GM10266 (cell line): ENCODE measurements at regions not wholly inside any gene's neighbourhood (a gene's known extent, or its start where the extent isn't known, plus 50 kb on each side); places are given as distances from the start of the nearest gene placed in this dataset.
A peak's percentile ranks its signal among the peaks of the same experiment; 100 is the strongest.
"Not testable (repeated sequence)": the region's sequence is repeated elsewhere in the genome, so short reads cannot be mapped to it uniquely, and the experiment has no call there.

Experiments used
- DNase-seq: peaks from one replicate; pipeline ENCODE4 v3.0.0; 2012; ENCODE audit errors: extremely low spot score
- TF ChIP-seq, protein P1 (sequence below): IDR thresholded peaks from 2 replicates; pipeline ENCODE4 v1.5.1; 2012; ENCODE audit warnings: mild to moderate bottlenecking, low read depth; ENCODE audit not compliant: control insufficient read depth, insufficient read depth; ENCODE audit errors: missing control alignments

- DNase-seq, result no peak
- TF ChIP-seq, protein P1, sequence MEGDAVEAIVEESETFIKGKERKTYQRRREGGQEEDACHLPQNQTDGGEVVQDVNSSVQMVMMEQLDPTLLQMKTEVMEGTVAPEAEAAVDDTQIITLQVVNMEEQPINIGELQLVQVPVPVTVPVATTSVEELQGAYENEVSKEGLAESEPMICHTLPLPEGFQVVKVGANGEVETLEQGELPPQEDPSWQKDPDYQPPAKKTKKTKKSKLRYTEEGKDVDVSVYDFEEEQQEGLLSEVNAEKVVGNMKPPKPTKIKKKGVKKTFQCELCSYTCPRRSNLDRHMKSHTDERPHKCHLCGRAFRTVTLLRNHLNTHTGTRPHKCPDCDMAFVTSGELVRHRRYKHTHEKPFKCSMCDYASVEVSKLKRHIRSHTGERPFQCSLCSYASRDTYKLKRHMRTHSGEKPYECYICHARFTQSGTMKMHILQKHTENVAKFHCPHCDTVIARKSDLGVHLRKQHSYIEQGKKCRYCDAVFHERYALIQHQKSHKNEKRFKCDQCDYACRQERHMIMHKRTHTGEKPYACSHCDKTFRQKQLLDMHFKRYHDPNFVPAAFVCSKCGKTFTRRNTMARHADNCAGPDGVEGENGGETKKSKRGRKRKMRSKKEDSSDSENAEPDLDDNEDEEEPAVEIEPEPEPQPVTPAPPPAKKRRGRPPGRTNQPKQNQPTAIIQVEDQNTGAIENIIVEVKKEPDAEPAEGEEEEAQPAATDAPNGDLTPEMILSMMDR, result no peak
Observed at GRCh38 chr15:88994286-88994685, 81.1 kb upstream of the MFGE8 start.

DNA sequence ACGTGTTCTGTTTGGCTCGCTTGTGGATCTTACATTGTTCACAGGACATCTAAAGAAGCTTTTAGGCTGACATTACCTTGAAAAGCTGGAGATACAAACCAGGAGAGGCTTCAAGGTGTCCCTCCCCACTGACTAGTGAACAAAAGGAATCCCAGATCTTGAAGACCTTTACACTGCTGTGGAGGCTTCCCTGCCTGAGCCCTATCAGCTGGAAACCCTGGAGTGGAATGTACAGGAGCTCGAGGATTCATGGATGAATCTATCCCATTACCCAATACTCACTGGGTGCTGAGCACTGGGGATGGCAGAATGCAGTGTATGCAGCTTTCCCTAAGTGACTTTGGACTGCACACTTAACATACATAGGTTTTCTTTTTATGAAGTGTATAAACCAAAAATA is 82.3 kb upstream of the MFGE8 start:
- TF ChIP-seq, protein P1, result no peak
- no peak for DNase-seq

- DNase-seq, result no peak
- TF ChIP-seq, protein P1, result no peak
Observed at GRCh38 chr15:88997531-88997930, 84.4 kb upstream of the MFGE8 start.

DNA sequence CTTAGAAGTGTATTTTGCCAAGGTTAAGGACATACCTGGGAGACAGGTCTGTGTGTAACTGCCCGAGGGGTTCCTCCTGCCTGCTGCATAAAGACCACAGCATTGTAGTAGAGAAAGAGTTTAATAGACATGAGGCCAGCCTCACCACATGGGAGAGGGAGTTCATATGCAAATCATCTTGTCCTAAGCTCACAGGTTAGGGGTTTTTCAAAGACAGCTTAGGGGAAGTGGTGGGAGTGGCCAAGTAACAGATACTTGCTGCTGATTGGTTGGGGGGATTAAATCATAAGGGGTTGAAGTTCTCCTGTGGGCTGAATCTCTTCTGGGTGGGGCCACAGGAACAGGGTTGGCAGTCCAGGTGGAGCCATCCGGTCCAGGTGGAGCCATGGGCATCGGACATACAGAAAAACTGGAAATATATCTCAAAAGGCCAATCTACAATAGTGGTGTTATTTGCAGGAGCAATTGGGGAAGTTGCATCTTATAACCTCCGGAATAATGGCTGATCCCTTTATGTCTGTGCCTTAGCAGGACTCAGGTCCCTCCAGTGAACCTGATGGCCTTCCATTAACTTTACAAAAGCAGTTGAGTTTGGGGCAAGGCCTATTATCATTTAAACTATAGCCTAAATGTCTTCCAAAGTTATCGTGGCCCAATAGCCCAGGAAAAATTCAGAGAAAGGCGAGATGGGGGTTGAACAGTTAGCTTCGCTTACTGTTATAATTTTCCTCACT is 86.0 kb upstream of the MFGE8 start:
- DNase-seq, result no peak
- TF ChIP-seq, protein P1, result no peak

GRCh38 chr15:89001708-89002275 is 86.5 kb upstream of the ABHD2 start:
- DNase-seq, result not testable (repeated sequence)

DNA sequence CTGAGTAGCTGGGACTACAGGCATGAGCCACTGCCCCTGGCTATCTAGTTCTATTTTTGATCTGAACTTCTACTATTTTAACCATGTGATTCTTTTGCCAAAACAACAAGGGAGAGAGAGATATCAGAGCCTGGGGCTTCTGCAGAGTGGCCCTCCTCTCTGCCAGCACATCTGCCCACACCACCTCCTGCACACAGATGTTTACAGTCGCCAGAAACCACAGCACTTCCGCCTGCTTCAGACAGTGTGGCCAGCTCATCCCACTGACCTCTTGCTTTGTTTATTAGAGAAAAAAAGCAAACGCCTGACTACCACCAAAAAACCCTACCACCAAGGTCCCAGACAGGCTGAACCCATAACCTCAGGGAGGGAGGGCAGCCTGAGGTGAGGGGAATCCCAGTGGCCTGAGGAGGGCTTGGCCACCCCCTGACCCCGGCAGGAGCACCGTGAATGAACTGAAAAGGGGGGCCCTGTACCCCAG is 85.9 kb upstream of the ABHD2 start:
- peak; percentile 27 for DNase-seq
- TF ChIP-seq, protein P1, result no peak

DNA sequence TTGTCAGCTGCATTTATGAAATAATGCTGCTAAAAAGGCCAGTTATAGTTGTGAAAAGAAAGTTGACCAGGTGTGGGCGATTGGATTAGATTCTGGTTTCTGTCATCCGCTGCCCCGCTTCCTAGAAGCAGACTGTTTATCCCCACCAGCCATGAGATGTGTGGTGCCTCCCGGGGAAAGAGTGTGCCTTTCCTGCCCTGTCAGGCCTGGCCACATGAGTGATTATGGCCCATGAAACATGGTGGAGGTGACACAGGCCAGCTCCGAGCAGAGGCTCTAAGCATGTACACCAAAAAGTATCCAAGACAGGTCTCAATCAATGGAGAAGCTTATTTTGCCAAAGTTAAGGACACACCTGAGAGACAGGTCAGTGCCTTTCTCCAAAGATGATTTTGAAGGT is 85.4 kb upstream of the ABHD2 start:
- no peak for DNase-seq
- TF ChIP-seq, protein P1, result no peak
